Putamen (tissue), 1 donor: ENCODE measurements at regions not wholly inside any gene's neighbourhood (a gene's known extent, or its start where the extent isn't known, plus 50 kb on each side); places are given as distances from the start of the nearest gene placed in this dataset.
"Not testable (repeated sequence)": the region's sequence is repeated elsewhere in the genome, so short reads cannot be mapped to it uniquely, and the experiment has no call there.

Experiments
- DNase-seq: peaks from one replicate; pipeline ENCODE4 v3.0.0-alpha.2; 2016; ENCODE audit warnings: low spot score

- no peak for DNase-seq
Measured at GRCh38 chr1:60657926-60658325, 424.4 kb upstream of the NFIA start.

- peak; percentile 29 for DNase-seq
Measured at GRCh38 chr1:60655679-60656355, 426.5 kb upstream of the NFIA start.

DNA sequence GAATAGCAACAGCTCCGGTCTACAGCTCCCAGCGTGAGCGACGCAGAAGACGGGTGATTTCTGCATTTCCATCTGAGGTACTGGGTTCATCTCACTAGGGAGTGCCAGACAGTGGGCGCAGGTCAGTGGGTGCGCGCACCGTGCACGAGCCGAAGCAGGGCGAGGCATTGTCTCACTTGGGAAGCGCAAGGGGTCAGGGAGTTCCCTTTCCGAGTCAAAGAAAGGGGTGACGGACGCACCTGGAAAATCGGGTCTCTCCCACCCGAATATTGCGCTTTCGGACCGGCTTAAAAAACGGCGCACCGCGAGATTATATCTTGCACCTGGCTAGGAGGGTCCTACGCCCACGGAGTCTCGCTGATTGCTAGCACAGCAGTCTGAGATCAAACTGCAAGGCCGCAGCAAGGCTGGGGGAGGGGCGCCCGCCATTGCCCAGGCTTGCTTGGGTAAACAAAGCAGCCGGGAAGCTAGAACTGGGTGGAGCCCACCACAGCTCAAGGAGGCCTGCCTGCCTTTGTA lies 442.3 kb upstream of the NFIA start:
- not testable (repeated sequence) for DNase-seq

DNA sequence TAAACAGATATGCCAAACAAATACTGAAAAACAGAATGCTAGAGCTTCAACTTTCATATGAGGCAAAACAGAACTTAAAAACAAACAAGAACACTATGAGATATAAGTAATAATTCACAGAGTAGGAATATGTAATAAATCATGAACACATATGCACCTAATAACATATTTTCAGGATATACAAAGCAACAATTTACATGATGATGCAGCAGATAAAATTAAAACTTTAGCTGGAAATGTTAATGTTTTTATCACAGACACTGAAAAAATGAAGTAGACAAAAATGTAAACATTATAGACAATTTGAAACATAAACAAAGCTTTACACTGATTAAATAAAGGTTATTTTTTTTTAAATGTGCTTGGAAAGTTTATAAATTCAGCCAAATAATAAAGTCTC lies 443.1 kb upstream of the NFIA start:
- no peak for DNase-seq

GRCh38 chr1:60637651-60638050 lies 444.7 kb upstream of the NFIA start:
- DNase-seq = no peak

GRCh38 chr1:60636946-60637345 lies 445.4 kb upstream of the NFIA start:
- no peak for DNase-seq

DNA sequence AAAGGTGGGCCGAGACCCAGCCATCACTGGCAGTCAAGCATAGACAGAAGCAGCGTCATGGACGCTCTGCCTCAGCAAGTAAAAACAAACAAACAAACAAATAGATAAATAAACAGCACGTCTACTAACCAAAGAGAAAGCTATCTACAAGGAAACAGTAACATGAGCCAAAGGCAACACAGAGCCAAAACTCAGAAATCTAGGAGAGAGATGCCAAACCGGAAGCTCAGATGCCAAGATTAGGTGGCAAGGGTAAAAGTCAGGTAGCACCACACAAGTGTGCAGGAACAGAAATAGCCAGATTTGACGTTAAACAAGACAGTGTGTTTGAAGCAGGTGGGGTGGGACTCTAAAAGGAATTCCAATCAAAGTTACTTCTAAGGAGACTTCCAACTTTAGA lies 448.3 kb upstream of the NFIA start:
- no peak for DNase-seq

- peak; percentile 88 for DNase-seq
Measured at GRCh38 chr1:60622486-60622885, 459.9 kb upstream of the NFIA start.

DNA sequence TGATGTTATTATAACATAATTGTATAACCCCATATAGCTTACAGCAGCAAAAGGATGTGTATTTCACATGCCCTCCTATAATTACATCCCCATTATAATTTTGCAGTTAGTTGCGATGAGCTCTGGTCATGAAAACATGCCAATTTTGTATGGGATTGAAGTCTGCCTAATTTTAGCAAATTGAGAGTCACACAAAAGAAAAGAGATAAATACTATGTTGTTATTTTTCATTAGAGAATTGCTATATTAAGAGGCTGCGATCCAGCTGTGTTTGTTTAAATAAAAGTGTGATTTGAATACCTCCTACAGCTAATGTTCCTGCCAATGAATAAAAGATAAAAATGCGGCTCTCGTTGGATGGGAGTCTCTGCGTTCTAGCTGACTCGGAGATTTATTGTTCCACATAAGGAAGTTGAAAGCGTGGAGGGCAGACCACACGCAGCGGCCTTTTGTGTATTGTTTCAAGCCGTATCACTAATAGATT lies 461.0 kb upstream of the NFIA start:
- DNase-seq = peak; percentile 45

GRCh38 chr1:60620087-60620486 lies 462.3 kb upstream of the NFIA start:
- DNase-seq = no peak

- no peak for DNase-seq
Measured at GRCh38 chr1:60619581-60619980, 462.8 kb upstream of the NFIA start.

- DNase-seq = no peak
Measured at GRCh38 chr1:60615666-60616065, 466.7 kb upstream of the NFIA start.

GRCh38 chr1:60612790-60613189 lies 469.6 kb upstream of the NFIA start:
- DNase-seq = no peak

GRCh38 chr1:60606921-60607320 lies 475.4 kb upstream of the NFIA start:
- not testable (repeated sequence) for DNase-seq

GRCh38 chr1:60600532-60600931 lies 481.8 kb upstream of the NFIA start:
- no peak for DNase-seq

DNA sequence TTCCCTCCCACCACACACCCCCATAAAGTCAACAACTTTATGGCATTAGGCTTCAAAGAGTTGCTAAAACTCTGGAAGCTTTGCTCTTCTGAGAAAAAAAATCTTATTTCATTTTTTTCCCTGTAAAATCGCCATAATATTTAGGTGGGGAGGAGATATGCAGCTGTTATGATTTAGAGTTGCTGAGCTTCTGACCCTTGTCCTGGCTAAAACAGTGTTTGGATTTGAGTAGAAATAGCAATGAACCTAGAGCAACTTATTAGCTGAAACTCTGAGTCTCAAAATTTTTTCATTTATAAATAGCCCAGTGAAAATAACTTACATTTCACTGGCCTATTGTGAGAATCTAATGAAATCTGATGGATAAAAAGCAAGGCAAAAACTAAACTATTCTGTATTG lies 482.8 kb upstream of the NFIA start:
- DNase-seq = no peak

DNA sequence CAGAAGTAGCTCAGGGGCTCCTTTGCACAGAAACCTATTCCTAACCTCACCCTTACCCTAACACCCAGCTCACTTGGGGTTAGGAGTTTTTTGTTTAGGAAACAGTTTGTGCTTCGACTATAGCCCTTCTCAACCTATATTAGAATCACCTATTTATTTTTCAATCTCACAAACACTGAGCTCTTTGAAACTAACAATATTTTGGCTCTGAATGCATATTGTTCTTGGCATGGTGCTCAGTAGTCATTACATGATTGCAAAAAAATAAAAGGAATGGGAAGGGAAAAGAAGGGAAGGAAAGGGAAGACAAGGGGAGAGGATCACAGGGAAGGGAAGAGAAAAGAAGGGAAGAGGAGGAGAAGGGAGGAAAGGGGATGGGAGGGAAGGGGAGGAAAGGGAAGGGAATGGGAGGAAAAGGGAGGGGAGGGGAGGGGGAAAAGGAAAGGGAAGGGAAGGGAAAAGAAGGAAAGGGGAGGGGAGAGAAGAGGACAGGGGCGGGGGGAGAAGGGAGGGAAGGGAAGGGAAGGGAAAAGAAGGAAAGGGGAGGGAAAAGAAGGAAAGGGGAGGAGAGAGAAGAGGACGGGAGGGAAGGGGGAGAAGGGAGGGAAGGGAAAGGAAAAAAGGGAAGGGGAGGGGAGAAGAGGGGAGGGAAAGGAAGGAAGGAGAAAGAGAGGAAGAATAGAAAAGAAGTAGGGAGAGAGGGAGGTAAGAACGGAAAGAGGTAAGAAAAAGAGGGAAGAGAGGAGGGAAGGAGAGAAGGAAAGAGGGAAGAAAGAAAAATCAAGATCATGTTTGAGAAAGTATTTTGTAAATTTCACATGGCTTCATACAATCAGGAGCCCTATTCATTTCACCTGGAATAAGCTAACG lies 484.1 kb upstream of the NFIA start:
- no peak for DNase-seq

GRCh38 chr1:60596791-60597750 lies 485.3 kb upstream of the NFIA start:
- DNase-seq = no peak

- no peak for DNase-seq
Measured at GRCh38 chr1:60591583-60591982, 490.8 kb upstream of the NFIA start.

GRCh38 chr1:60589916-60590315 lies 492.4 kb upstream of the NFIA start:
- no peak for DNase-seq

DNA sequence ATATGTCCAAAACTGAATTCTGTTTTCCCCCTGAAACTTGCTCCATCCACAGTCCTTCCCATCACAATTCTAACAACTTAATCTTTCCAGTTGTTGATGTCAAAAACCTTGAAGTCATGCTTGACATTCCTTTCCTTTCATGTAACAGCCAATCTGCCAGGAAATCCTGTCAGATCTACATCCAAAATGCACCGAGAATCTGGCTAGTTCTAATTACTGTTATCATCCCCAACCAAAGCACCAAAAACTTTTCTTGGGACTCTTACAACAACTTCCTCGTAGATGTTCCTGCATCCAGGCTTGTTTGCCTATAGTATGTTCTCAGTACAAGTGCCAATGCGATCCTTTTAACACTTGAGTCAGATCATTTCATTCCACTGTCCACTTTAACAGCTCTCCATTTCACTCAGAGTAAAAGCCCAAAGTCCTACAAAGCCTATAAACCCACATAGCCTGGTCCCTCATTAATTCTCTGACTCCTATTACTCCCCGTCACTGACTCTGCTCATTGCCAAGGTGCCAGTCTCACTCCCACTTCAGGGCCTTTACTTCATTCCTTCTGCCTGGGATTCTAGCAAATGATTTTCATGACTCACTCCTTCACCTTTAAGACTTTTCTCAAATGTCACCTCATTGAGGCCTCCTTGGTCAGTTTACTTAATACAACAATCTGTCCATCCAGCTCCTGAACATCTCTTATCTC lies 493.2 kb upstream of the NFIA start:
- DNase-seq = no peak
